Mesenchymal stem cell (in vitro differentiated cells and primary cell): ENCODE measurements at regions not wholly inside any gene's neighbourhood (a gene's known extent, or its start where the extent isn't known, plus 50 kb on each side); places are given as distances from the start of the nearest gene placed in this dataset.

ENCODE experiments used
- DNase-seq: peaks from one replicate; pipeline ENCODE4 v3.0.0-alpha.2; 2013
- H2AFZ ChIP-seq: one replicate; pipeline ENCODE4 v1.6.1; 2013; ENCODE audit warnings: low read depth, mild to moderate bottlenecking, control low read depth, inconsistent platforms, low read length, moderate library complexity
- H2AK5ac ChIP-seq: 2 replicates; pipeline ENCODE4 v1.6.1; 2013; ENCODE audit warnings: low read length, moderate library complexity, mild to moderate bottlenecking, inconsistent platforms; ENCODE audit not compliant: severe bottlenecking
- H2BK120ac ChIP-seq: one replicate; pipeline ENCODE4 v1.6.1; 2013; ENCODE audit warnings: low read depth, mild to moderate bottlenecking, inconsistent platforms, low read length, moderate library complexity
- H2BK12ac ChIP-seq, 2 experiments: one replicate each; pipeline ENCODE4 v1.6.1; 2013; ENCODE audit warnings: inconsistent platforms in 2 of 2, low read length in 2 of 2, mild to moderate bottlenecking in 2 of 2, moderate library complexity in 2 of 2, control low read depth in 1 of 2
- H2BK15ac ChIP-seq: one replicate; pipeline ENCODE4 v1.6.1; 2013; ENCODE audit warnings: mild to moderate bottlenecking, low read depth, inconsistent platforms; ENCODE audit not compliant: poor library complexity, severe bottlenecking
- H2BK5ac ChIP-seq: 2 replicates; pipeline ENCODE4 v1.6.1; 2013; ENCODE audit warnings: low read depth, mild to moderate bottlenecking, low read length, control low read depth, inconsistent platforms; ENCODE audit not compliant: poor library complexity, severe bottlenecking
- H3K14ac ChIP-seq, 2 experiments: one replicate each; pipeline ENCODE4 v1.6.1; 2013; ENCODE audit warnings: inconsistent platforms in 2 of 2, low read length in 2 of 2, control low read depth in 1 of 2, mild to moderate bottlenecking in 1 of 2, moderate library complexity in 1 of 2
- H3K18ac ChIP-seq, 2 experiments: one replicate each; pipeline ENCODE4 v1.6.1; 2013; ENCODE audit warnings: inconsistent platforms in 2 of 2, low read length in 2 of 2, control low read depth in 1 of 2, low read depth in 1 of 2, mild to moderate bottlenecking in 1 of 2
- H3K23ac ChIP-seq, 2 experiments: one replicate each; pipeline ENCODE4 v1.6.1; 2013; ENCODE audit warnings: inconsistent platforms in 2 of 2, low read length in 2 of 2, mild to moderate bottlenecking in 2 of 2, moderate library complexity in 2 of 2, control low read depth in 1 of 2
- H3K27ac ChIP-seq: 2 replicates; pipeline ENCODE4 v1.5.1; 2013; ENCODE audit warnings: mild to moderate bottlenecking, moderate library complexity, low read length, control low read depth, inconsistent platforms; ENCODE audit not compliant: poor library complexity, severe bottlenecking
- H3K27me3 ChIP-seq, 2 experiments: 2 replicates each; pipeline versions ENCODE4 v1.6.1 to v1.7.0; 2013; ENCODE audit warnings: low read length in 2 of 2, mild to moderate bottlenecking in 2 of 2, moderate library complexity in 2 of 2, control low read depth in 1 of 2, inconsistent platforms in 1 of 2; ENCODE audit not compliant: control insufficient read depth in 1 of 2, insufficient read depth in 1 of 2
- H3K36me3 ChIP-seq, 2 experiments: 2 replicates each; pipeline versions ENCODE4 v1.6.1 to v1.7.0; 2013; ENCODE audit warnings: low read length in 2 of 2, control low read depth in 1 of 2, inconsistent platforms in 1 of 2, low read depth in 1 of 2, mild to moderate bottlenecking in 1 of 2; ENCODE audit not compliant: insufficient read depth in 2 of 2, control insufficient read depth in 1 of 2
- H3K4ac ChIP-seq, 2 experiments: one replicate each; pipeline ENCODE4 v1.6.1; 2013; ENCODE audit warnings: inconsistent platforms in 2 of 2, low read length in 2 of 2, mild to moderate bottlenecking in 2 of 2, moderate library complexity in 2 of 2, control low read depth in 1 of 2, low read depth in 1 of 2
- H3K4me1 ChIP-seq: 2 replicates; pipeline ENCODE4 v1.6.1; 2013; ENCODE audit warnings: low read depth, low read length, control low read depth; ENCODE audit not compliant: control insufficient read depth, insufficient read depth
- H3K4me2 ChIP-seq: 2 replicates; pipeline ENCODE4 v1.6.1; 2013; ENCODE audit warnings: low read length, mild to moderate bottlenecking, inconsistent platforms; ENCODE audit not compliant: poor library complexity, severe bottlenecking
- H3K4me3 ChIP-seq, 2 experiments: 2 replicates each; pipeline versions ENCODE4 v1.5.1 to v1.7.0; 2013; ENCODE audit warnings: low read length in 2 of 2, mild to moderate bottlenecking in 2 of 2, control low read depth in 1 of 2, low read depth in 1 of 2; ENCODE audit not compliant: insufficient read depth in 1 of 2
- H3K79me1 ChIP-seq: replicated peaks from 2 replicates; pipeline ENCODE4 v1.6.1; 2013; ENCODE audit warnings: mild to moderate bottlenecking, control low read depth, low read length, inconsistent platforms; ENCODE audit not compliant: poor library complexity, severe bottlenecking
- H3K9ac ChIP-seq: 2 replicates; pipeline ENCODE4 v1.7.0; 2013; ENCODE audit warnings: mild to moderate bottlenecking, low read length, moderate library complexity
- H3K9me3 ChIP-seq: 2 replicates; pipeline ENCODE4 v1.7.0; 2013; ENCODE audit warnings: mild to moderate bottlenecking, low read length; ENCODE audit not compliant: control insufficient read depth
- H4K8ac ChIP-seq: one replicate; pipeline ENCODE4 v1.6.1; 2013; ENCODE audit warnings: inconsistent platforms, mild to moderate bottlenecking, low read length, moderate library complexity
- H4K91ac ChIP-seq: one replicate; pipeline ENCODE4 v1.6.1; 2013; ENCODE audit warnings: mild to moderate bottlenecking, low read length, inconsistent platforms
- WGBS: methylation state at CpG from one replicate; pipeline ENCODE4 v1.1.7; 2013; ENCODE audit warnings: mixed read lengths; 5-methylcytosine and 5-hydroxymethylcytosine counted together

- H3K27ac ChIP-seq, result peak overlapping the region; percentile 49
- H2BK120ac ChIP-seq, result no peak overlapping the region
- H4K8ac ChIP-seq, result peak overlapping the region; percentile 27
- no peak overlapping the region for H3K4me3 ChIP-seq
- H4K91ac ChIP-seq, result no peak overlapping the region
- no peak overlapping the region for H3K14ac ChIP-seq
- H2AFZ ChIP-seq, result no peak overlapping the region
- no peak overlapping the region for H3K4me2 ChIP-seq
- H3K9me3 ChIP-seq, result peaks cover 6% of the 10 kb centered on the region
- no peaks in the 10 kb centered on the region for H3K27me3 ChIP-seq
- peaks cover 6% of the 10 kb centered on the region for H3K4me1 ChIP-seq
- H2BK15ac ChIP-seq, result no peak overlapping the region
- no CpG with 5 or more reads among the region's 1 CpG for WGBS
- H2BK12ac ChIP-seq, result peak overlapping the region in 1 of 2 experiments; percentile 37
- H3K18ac ChIP-seq, result peak overlapping the region in 1 of 2 experiments; percentile 18
- no peaks in the 10 kb centered on the region for H3K79me1 ChIP-seq
- H3K36me3 ChIP-seq, result no peaks in the 10 kb centered on the region
- peak; percentile 68 for DNase-seq
- no peak overlapping the region for H3K4ac ChIP-seq
- H2AK5ac ChIP-seq, result peak overlapping the region; percentile 95
- H3K23ac ChIP-seq, result no peak overlapping the region
- H2BK5ac ChIP-seq, result no peak overlapping the region
- peak overlapping the region; percentile 72 for H3K9ac ChIP-seq
Measured at GRCh38 chr10:31739711-31740110, 188.9 kb downstream of the ARHGAP12 start.

- H3K4me1 ChIP-seq, result peaks cover 6% of the 10 kb centered on the region
- no peak overlapping the region for H3K4me3 ChIP-seq
- H2BK12ac ChIP-seq, result peak overlapping the region in 1 of 2 experiments; percentile 37
- no peak overlapping the region for H2BK120ac ChIP-seq
- H2AK5ac ChIP-seq, result no peak overlapping the region
- H2AFZ ChIP-seq, result no peak overlapping the region
- no peaks in the 10 kb centered on the region for H3K36me3 ChIP-seq
- no peak overlapping the region for H2BK15ac ChIP-seq
- H3K4ac ChIP-seq, result no peak overlapping the region
- H3K14ac ChIP-seq, result no peak overlapping the region
- peak overlapping the region in 1 of 2 experiments; percentile 18 for H3K18ac ChIP-seq
- H3K79me1 ChIP-seq, result no peaks in the 10 kb centered on the region
- no peak overlapping the region for H4K91ac ChIP-seq
- H3K23ac ChIP-seq, result no peak overlapping the region
- peaks cover 6% of the 10 kb centered on the region for H3K9me3 ChIP-seq
- no peak overlapping the region for H3K4me2 ChIP-seq
- H2BK5ac ChIP-seq, result no peak overlapping the region
- H3K27me3 ChIP-seq, result no peaks in the 10 kb centered on the region
- peak overlapping the region; percentile 24 for H3K27ac ChIP-seq
- WGBS, result 67% methylated on average over 1 of the region's 2 CpGs
- peak overlapping the region; percentile 72 for H3K9ac ChIP-seq
- no peak for DNase-seq
- no peak overlapping the region for H4K8ac ChIP-seq
Measured at GRCh38 chr10:31739146-31739545, 189.5 kb downstream of the ARHGAP12 start.

GRCh38 chr10:31731711-31732110 is 196.9 kb downstream of the ARHGAP12 start:
- no peak for DNase-seq
- Histone ChIP-seq H2AFZ (no peak overlapping the region), H3K36me3 (no peaks in the 10 kb centered on the region), H2BK15ac (no peak overlapping the region), H3K23ac (no peak overlapping the region), H3K27ac (no peak overlapping the region), H2BK12ac (no peak overlapping the region), H4K8ac (no peak overlapping the region), H2AK5ac (no peak overlapping the region), H4K91ac (no peak overlapping the region), H3K4ac (no peak overlapping the region), H2BK5ac (no peak overlapping the region), H3K18ac (no peak overlapping the region), H3K4me3 (no peak overlapping the region), H3K4me2 (no peak overlapping the region), H3K79me1 (no peaks in the 10 kb centered on the region), H3K9ac (no peak overlapping the region), H3K9me3 (peaks cover 10% of the 10 kb centered on the region), H3K4me1 (no peaks in the 10 kb centered on the region), H3K14ac (no peak overlapping the region), H2BK120ac (no peak overlapping the region), H3K27me3 (peaks cover 0 to 9% of the 10 kb centered on the region in 2 experiments)
- 100% methylated on average over 1 of the region's 1 CpG for WGBS

GRCh38 chr10:31730776-31731175 is 197.9 kb downstream of the ARHGAP12 start:
- Histone ChIP-seq H3K4me2 (no peak overlapping the region), H3K23ac (no peak overlapping the region), H2BK120ac (no peak overlapping the region), H2BK5ac (no peak overlapping the region), H2BK12ac (no peak overlapping the region), H3K18ac (peak overlapping the region in 1 of 2 experiments; percentile 56), H2AFZ (no peak overlapping the region), H2AK5ac (no peak overlapping the region), H4K8ac (no peak overlapping the region), H2BK15ac (no peak overlapping the region), H3K36me3 (no peaks in the 10 kb centered on the region), H4K91ac (no peak overlapping the region), H3K27me3 (peaks cover 0 to 9% of the 10 kb centered on the region in 2 experiments), H3K79me1 (no peaks in the 10 kb centered on the region), H3K14ac (no peak overlapping the region), H3K9me3 (peaks cover 7% of the 10 kb centered on the region), H3K27ac (no peak overlapping the region), H3K4ac (no peak overlapping the region), H3K4me3 (no peak overlapping the region), H3K9ac (no peak overlapping the region), H3K4me1 (no peaks in the 10 kb centered on the region)
- no peak for DNase-seq
- WGBS, result 91% methylated on average over 3 of the region's 3 CpGs
